Hypothalamus (tissue), 51 donors: ENCODE measurements at regions not wholly inside any gene's neighbourhood (a gene's known extent, or its start where the extent isn't known, plus 50 kb on each side); places are given as distances from the start of the nearest gene placed in this dataset.
"Not testable (repeated sequence)": the region's sequence is repeated elsewhere in the genome, so short reads cannot be mapped to it uniquely, and the experiment has no call there.

Experiments used
- DNase-seq, 51 donors: peaks; one replicate each; lab custom pipeline; 2025; lab: John Stamatoyannopoulos, UW

GRCh38 chr1:83413839-83414107 is 585.2 kb downstream of the TTLL7 start:
- not testable (repeated sequence) for DNase-seq

- DNase-seq, result not testable (repeated sequence)
Observed at GRCh38 chr1:83410746-83411413, 588.1 kb downstream of the TTLL7 start.

- not testable (repeated sequence) for DNase-seq
Observed at GRCh38 chr1:83406693-83407371, 592.1 kb downstream of the TTLL7 start.

- not testable (repeated sequence) for DNase-seq
Observed at GRCh38 chr1:83405789-83406188, 593.1 kb downstream of the TTLL7 start.

GRCh38 chr1:83403500-83403899 is 595.4 kb downstream of the TTLL7 start:
- DNase-seq, result not testable (repeated sequence)

GRCh38 chr1:83401146-83401545 is 597.8 kb downstream of the TTLL7 start:
- DNase-seq, result not testable (repeated sequence)

GRCh38 chr1:83400173-83400572 is 598.8 kb downstream of the TTLL7 start:
- DNase-seq, result not testable (repeated sequence)

- DNase-seq, result not testable (repeated sequence)
Observed at GRCh38 chr1:83398125-83398524, 600.8 kb downstream of the TTLL7 start.

- DNase-seq, result not testable (repeated sequence)
Observed at GRCh38 chr1:83395130-83395529, 603.8 kb downstream of the TTLL7 start.

GRCh38 chr1:83386946-83387345 is 612.0 kb downstream of the TTLL7 start:
- not testable (repeated sequence) for DNase-seq

- DNase-seq, result not testable (repeated sequence)
Observed at GRCh38 chr1:83383107-83383506, 615.8 kb downstream of the TTLL7 start.

- not testable (repeated sequence) for DNase-seq
Observed at GRCh38 chr1:83373018-83373417, 625.9 kb downstream of the TTLL7 start.

- DNase-seq, result not testable (repeated sequence)
Observed at GRCh38 chr1:83369853-83370252, 629.1 kb downstream of the TTLL7 start.

GRCh38 chr1:83365320-83365719 is 633.6 kb downstream of the TTLL7 start:
- not testable (repeated sequence) for DNase-seq

- not testable (repeated sequence) for DNase-seq
Observed at GRCh38 chr1:83345375-83345774, 653.6 kb downstream of the TTLL7 start.

GRCh38 chr1:83343767-83344166 is 655.2 kb downstream of the TTLL7 start:
- DNase-seq, result not testable (repeated sequence)

- DNase-seq, result not testable (repeated sequence)
Observed at GRCh38 chr1:83342995-83343394, 655.9 kb downstream of the TTLL7 start.

- DNase-seq, result not testable (repeated sequence)
Observed at GRCh38 chr1:83332308-83332707, 666.6 kb downstream of the TTLL7 start.

- no peak for DNase-seq
Observed at GRCh38 chr1:83318366-83318765, 680.6 kb downstream of the TTLL7 start.

- DNase-seq, result not testable (repeated sequence)
Observed at GRCh38 chr1:83315446-83315845, 683.5 kb downstream of the TTLL7 start.

GRCh38 chr1:83310161-83310560 is 688.8 kb downstream of the TTLL7 start:
- not testable (repeated sequence) for DNase-seq

- DNase-seq, result peak in 1 of 51 donors; percentile 9
Observed at GRCh38 chr1:83309035-83309434, 689.9 kb downstream of the TTLL7 start.
